ENCODE measurements at regions not wholly inside any gene's neighbourhood (a gene's known extent, or its start where the extent isn't known, plus 50 kb on each side); places are given as distances from the start of the nearest gene placed in this dataset.
"Not testable (repeated sequence)": the region's sequence is repeated elsewhere in the genome, so short reads cannot be mapped to it uniquely, and the experiment has no call there.

GRCh38 chr1:227508431-227508830, 54.9 kb upstream of the ZNF678 start:
- DNase-seq, result no peak

GRCh38 chr1:227506490-227507393, 56.6 kb upstream of the ZNF678 start:
- not testable (repeated sequence) for DNase-seq

- not testable (repeated sequence) for DNase-seq
Measured at GRCh38 chr1:227496045-227496444, 67.3 kb upstream of the ZNF678 start.

GRCh38 chr1:227493863-227494551, 69.3 kb upstream of the ZNF678 start:
- not testable (repeated sequence) for DNase-seq

- DNase-seq, result no peak
Measured at GRCh38 chr1:227490478-227490877, 72.9 kb upstream of the ZNF678 start.

- no peak for DNase-seq
Measured at GRCh38 chr1:227490001-227490400, 73.4 kb upstream of the ZNF678 start.

- DNase-seq, result no peak
Measured at GRCh38 chr1:227489572-227489971, 73.8 kb upstream of the ZNF678 start.

GRCh38 chr1:227487606-227488005, 75.8 kb upstream of the ZNF678 start:
- no peak for DNase-seq

- DNase-seq, result no peak
Measured at GRCh38 chr1:227486559-227486958, 76.8 kb upstream of the ZNF678 start.

- DNase-seq, result no peak
Measured at GRCh38 chr1:227482023-227482299, 81.4 kb upstream of the ZNF678 start.

- not testable (repeated sequence) for DNase-seq
Measured at GRCh38 chr1:227474072-227474471, 89.3 kb upstream of the ZNF678 start.

- no peak for DNase-seq
Measured at GRCh38 chr1:227472772-227473171, 90.6 kb upstream of the ZNF678 start.

GRCh38 chr1:227470688-227471087, 92.7 kb upstream of the ZNF678 start:
- DNase-seq, result no peak

- peak; percentile 24 for DNase-seq
Measured at GRCh38 chr1:227469708-227470107, 93.6 kb upstream of the ZNF678 start.

- DNase-seq, result no peak
Measured at GRCh38 chr1:227466039-227466645, 97.2 kb upstream of the ZNF678 start.

GRCh38 chr1:227465256-227465655, 98.1 kb upstream of the ZNF678 start:
- DNase-seq, result no peak

GRCh38 chr1:227459977-227460376, 103.4 kb upstream of the ZNF678 start:
- DNase-seq, result no peak

- no peak for DNase-seq
Measured at GRCh38 chr1:227459326-227459841, 104.0 kb upstream of the ZNF678 start.

GRCh38 chr1:227454686-227455085, 108.7 kb upstream of the ZNF678 start:
- DNase-seq, result no peak

GRCh38 chr1:227453631-227454355, 109.6 kb upstream of the ZNF678 start:
- DNase-seq, result no peak

- no peak for DNase-seq
Measured at GRCh38 chr1:227451954-227452353, 111.4 kb upstream of the ZNF678 start.

GRCh38 chr1:227451057-227451456, 112.3 kb upstream of the ZNF678 start:
- no peak for DNase-seq

- DNase-seq, result peak; percentile 72
Measured at GRCh38 chr1:227450489-227450888, 112.9 kb upstream of the ZNF678 start.

Data from OCI-M1 (cell line).